Fibroblast of peridontal ligament (primary cell): ENCODE measurements at regions not wholly inside any gene's neighbourhood (a gene's known extent, or its start where the extent isn't known, plus 50 kb on each side); places are given as distances from the start of the nearest gene placed in this dataset.

Experiments
- DNase-seq: peaks from one replicate; pipeline ENCODE4 v3.0.0-alpha.2; 2010; ENCODE audit errors: extremely low read depth

GRCh38 chr1:224846119-224846907 lies 83.2 kb upstream of the DNAH14 start:
- no peak for DNase-seq

- no peak for DNase-seq
These were observed 79.0 kb upstream of the DNAH14 start for GRCh38 chr1:224850446-224850845.

DNA sequence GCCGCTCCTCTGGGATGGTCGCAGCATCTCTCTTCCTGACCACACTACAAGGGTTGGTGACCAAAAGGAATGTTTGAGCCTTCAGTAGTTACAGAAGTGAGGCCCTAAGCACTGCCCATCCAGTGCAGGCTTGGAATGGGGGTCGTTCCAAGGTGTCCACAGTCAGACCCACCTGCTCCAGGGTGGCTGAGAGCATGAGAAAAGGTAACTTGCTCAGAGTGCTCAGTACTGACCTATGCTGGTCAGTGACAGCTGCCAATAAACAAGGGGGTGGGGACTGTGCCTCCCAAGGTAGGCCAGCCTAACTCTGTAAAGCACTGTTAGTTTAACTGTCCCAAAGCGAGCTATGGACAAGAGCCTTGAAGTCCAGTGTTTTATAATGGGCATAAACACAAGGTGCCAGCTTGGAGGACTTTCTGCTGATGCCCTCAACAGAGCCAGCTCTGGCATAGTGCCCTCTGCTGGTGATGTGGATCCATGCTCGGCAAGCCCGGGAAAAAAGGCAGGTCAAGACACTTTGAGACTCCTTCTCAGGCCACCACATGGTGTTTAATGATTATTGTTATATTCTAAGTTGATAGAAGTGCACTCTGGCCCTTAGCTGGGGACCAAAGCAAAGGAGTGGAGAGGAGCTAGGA lies 78.1 kb upstream of the DNAH14 start:
- peak; percentile 73 for DNase-seq

- DNase-seq = no peak
These were observed 77.6 kb upstream of the DNAH14 start for GRCh38 chr1:224851848-224852261.

- peak; percentile 89 for DNase-seq
These were observed 76.4 kb upstream of the DNAH14 start for GRCh38 chr1:224852901-224853568.

- DNase-seq = no peak
These were observed 72.5 kb upstream of the DNAH14 start for GRCh38 chr1:224856973-224857372.

- no peak for DNase-seq
These were observed 69.8 kb upstream of the DNAH14 start for GRCh38 chr1:224859651-224860050.

DNA sequence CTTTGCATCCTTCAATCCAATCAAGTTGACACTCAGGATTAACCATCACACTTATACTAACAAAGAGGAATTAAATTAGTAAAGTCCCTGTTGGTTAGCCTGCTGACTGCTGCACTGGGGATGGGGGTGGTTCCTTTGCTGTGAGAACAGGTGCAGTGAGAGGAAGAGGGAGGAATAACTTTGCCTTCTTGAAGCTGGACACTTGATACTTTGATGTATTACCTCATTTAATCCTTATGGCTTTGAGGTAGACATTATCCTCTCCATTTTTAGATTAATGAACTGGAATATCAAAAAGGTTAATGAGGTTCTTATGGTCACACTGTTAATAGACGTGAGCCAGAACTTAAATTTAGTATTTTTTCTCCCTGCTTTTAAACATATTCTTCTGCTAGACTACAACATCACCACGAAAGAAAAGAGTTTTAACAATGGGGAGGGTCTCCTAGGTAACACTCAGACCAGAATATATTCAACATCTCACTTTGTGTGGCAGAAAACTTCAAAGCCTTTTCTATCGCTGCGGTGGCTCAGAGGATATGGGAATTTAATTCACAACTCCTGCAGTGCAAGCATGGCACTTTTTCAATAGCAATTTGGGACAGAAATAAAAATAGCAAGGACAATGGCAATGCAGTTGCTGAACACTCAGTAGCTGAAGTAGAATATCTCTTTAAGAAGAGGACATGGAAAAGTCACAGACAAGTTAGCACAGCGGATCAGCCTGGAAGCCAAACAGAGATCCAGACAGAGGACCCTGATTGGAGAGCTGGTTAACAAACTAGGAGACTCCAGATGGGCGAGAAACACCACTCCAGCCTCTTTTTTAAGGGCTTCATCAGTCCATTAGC lies 68.8 kb upstream of the DNAH14 start:
- DNase-seq = no peak

- DNase-seq = no peak
These were observed 68.1 kb upstream of the DNAH14 start for GRCh38 chr1:224861339-224861716.

GRCh38 chr1:224863486-224863885 lies 66.0 kb upstream of the DNAH14 start:
- no peak for DNase-seq

DNA sequence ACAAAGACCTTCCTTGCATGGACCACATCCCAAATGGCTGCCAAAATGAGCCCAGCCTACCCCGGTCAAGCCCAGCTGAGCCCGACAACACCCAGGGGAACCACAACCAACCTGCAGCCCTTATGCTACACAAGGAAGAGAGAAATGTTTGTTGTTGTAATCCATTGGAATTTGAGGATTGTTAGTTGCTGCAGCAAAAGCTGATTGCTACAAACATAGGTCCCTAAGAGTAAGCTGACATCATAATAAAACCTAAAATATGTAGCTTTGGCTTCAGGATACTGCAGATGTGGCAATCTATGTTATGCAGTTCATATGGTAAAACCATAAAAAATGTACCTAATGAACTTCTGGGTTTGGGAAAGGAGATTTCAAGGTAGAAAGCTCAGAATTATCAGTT lies 65.5 kb upstream of the DNAH14 start:
- peak; percentile 73 for DNase-seq

- no peak for DNase-seq
These were observed 64.0 kb upstream of the DNAH14 start for GRCh38 chr1:224865510-224865909.

DNA sequence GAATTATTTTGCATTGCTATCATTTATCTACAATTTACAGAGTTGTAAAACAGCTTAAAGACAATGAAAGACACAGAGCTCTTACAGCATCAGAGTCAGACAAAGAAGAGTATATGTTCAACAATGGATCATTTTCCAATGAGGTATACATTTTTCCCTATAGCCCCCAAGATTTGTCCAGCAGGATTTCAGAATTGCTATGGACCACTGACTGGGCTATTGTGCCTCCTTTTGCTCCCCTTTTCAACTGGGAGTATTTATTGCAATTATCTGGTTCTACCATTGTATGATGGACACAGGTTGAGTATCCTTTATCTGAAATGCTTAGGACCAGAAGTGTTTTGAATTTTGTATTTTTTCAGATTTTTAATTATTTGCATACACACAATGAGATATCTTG lies 62.5 kb upstream of the DNAH14 start:
- no peak for DNase-seq

DNA sequence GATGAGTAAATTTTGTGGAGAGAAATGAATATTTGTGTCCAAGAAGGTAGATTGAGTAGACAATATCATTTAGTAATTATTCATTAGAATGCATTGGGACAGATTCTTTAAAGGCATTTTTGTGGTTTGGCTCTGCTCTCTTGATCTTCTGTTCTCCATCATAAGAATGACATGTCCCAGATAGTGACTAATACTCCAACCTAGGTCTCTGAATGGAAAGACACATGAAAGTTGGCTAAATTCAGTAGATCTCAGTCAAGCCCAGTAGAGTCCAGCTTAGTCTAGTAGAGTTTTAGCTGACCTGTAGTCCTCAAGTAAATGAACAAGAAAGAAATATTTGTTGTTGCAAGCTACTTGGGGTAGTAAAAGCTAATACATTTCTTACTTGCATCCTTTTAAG lies 61.8 kb upstream of the DNAH14 start:
- no peak for DNase-seq

- no peak for DNase-seq
These were observed 56.5 kb upstream of the DNAH14 start for GRCh38 chr1:224872832-224873433.

DNA sequence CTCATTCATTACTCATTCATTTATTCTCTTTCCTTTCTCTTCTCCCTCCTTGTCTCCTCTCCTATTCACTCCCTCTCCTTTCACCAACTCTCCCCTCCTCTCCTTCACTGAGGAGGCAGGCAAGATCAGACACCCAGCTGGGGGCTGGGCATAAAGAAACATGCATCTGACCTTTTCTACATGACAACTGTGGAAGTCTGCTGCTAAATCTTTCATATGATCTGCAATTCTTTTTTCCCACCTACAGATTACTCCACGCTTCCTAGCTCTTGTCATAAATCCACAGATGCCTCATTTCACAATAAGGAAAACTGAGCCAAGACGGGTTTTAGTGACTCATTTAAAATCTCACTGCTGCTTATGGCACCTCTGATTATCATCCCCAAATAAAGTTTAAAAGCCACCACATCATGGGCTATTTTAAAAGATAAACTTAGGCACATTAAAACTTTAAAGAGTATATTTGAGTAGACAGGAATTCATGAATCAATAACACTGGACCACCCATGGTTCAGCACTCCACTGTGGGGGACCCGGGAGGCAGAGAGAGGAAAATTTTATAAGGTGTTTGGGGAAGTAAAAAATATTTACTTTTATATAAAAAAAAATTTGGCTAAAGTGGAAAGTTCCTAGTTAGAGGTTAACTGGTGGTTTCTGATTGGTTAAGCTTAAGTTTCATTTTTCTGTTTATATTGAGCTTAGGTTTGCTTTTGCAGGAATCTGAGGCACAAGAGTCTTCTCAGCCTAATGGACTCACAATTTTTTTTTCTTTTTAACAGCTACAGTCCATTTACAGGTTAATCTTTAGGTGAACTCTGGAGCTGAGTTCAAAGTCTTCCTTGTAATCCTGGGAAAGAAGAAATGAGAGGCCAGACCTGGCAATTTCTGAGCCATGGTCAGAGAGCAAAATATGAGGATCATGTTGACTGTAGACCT lies 55.8 kb upstream of the DNAH14 start:
- DNase-seq = peak; percentile 78

DNA sequence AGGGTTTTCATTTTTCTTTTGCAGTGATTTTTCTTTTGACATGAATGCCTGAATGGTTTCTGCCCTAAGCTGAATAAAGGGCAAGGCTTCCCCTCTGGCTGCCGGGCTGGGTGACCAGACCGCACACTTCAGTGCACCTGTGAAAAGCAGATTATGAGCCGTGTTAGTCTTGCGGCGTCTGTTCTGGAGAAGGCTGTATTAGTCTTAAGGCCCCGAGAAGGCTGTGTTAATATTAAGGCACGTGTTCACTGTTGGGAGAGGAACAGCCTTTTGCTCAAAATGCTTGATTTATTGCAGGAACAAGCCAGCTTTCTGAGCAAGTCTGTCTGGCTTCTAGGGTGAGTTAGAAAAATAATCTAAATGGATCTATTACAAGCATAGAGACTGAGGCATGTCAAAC lies 54.7 kb upstream of the DNAH14 start:
- no peak for DNase-seq

DNA sequence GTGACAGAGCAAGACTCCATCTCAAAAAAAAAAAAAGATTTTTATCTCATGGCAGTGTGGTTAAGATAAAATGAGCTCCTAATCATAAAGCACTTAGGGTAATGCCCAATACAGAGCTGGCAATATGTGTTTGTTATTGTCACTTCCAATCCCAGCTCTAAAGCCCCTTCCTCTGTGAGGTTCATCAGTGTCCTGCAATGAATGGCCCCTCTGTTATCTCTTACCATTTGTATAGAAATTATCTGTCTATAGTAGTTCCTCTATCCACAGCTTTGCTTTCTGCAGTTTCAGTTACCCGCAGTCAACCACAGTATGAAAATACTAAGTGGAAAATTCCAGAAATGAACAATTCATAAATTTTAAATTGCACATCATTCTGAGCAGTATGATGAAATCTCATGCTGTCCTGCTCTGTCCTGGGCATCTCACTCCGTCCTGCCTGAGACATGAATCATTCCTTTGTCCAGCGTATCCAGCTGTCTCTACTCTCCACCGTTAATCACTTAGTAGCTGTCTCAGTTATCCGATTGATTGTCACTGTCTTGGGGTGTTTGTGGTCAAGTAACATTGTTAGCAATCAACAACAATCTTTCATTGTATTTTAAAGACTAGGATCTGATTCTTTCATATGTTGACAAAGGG lies 50.2 kb upstream of the DNAH14 start:
- DNase-seq = peak; percentile 59
